Spleen (tissue), 11 donors: ENCODE measurements at regions not wholly inside any gene's neighbourhood (a gene's known extent, or its start where the extent isn't known, plus 50 kb on each side); places are given as distances from the start of the nearest gene placed in this dataset.
A peak's percentile ranks its signal among the peaks of the same experiment; 100 is the strongest.

Experiments
- DNase-seq: peaks from one replicate; pipeline ENCODE4 v3.0.0-alpha.2; 2020
- H3K27ac ChIP-seq, 8 donors: fragments of 200-600 bp; sonication (generic) in 7 of 8; 1 replicate in 4 of 8; 2 replicates in 4 of 8; pipeline versions ENCODE4 v1.5.0 to v1.8.0; 2016 to 2021; ENCODE audit warnings: inconsistent platforms in 4 of 8, mild to moderate bottlenecking in 4 of 8, moderate library complexity in 1 of 8
- H3K27me3 ChIP-seq, 7 donors: fragments of 200-600 bp; sonication (generic) in 6 of 7; replicated peaks in 1 of 7; 1 replicate in 4 of 7; 2 replicates in 3 of 7; pipeline versions ENCODE4 v1.5.0 to v1.8.0; 2016 to 2021; ENCODE audit warnings: inconsistent platforms in 3 of 7, mild to moderate bottlenecking in 1 of 7
- H3K36me3 ChIP-seq, 6 donors: fragments of 200-600 bp; sonication (generic) in 5 of 6; 1 replicate in 4 of 6; 2 replicates in 2 of 6; pipeline versions ENCODE4 v1.5.0 to v1.8.0; 2016 to 2021; ENCODE audit warnings: inconsistent platforms in 2 of 6
- H3K4me1 ChIP-seq, 6 donors: fragments of 200-600 bp; sonication (generic) in 5 of 6; 1 replicate in 3 of 6; 2 replicates in 3 of 6; pipeline versions ENCODE4 v1.5.0 to v1.8.0; 2016 to 2021; ENCODE audit warnings: inconsistent platforms in 3 of 6
- H3K4me3 ChIP-seq, 8 donors: fragments of 200-600 bp; sonication (generic) in 7 of 8; 1 replicate in 4 of 8; 2 replicates in 4 of 8; pipeline versions ENCODE4 v1.5.0 to v1.8.0; 2016 to 2021; ENCODE audit warnings: inconsistent platforms in 4 of 8, mild to moderate bottlenecking in 4 of 8, moderate library complexity in 2 of 8
- H3K9me3 ChIP-seq, 8 donors: fragments of 200-600 bp; sonication (generic) in 7 of 8; 1 replicate in 4 of 8; 2 replicates in 4 of 8; pipeline versions ENCODE4 v1.5.0 to v1.8.0; 2016 to 2021; ENCODE audit warnings: inconsistent platforms in 4 of 8
- CTCF ChIP-seq, 11 experiments: fragments of 200-600 bp in 7 of 11; fragments of 450-650 bp in 4 of 11; sonication (generic) in 4 of 11; IDR thresholded peaks in 8 of 11; conservative IDR thresholded peaks in 3 of 11; 1 replicate in 7 of 11; 2 replicates in 4 of 11; pipeline versions ENCODE4 v1.4.0 to v1.8.0; 2016 to 2021; ENCODE audit warnings: antibody characterized with exemption in 11 of 11, inconsistent platforms in 4 of 11, mild to moderate bottlenecking in 1 of 11
- POLR2A ChIP-seq, 3 donors: fragments of 450-650 bp; IDR thresholded peaks; one replicate each; pipeline ENCODE4 v1.5.1; 2017; ENCODE audit warnings: antibody characterized with exemption in 3 of 3, mild to moderate bottlenecking in 1 of 3
- POLR2AphosphoS5 ChIP-seq, 3 donors: sonication (generic); formaldehyde crosslinking; IDR thresholded peaks; one replicate each; pipeline ENCODE4 v1.5.1; 2017; ENCODE audit warnings: antibody characterized with exemption in 3 of 3
- whole genome bisulfite sequencing, 5 donors: extraction: QIAGEN DNeasy Blood & Tissue Kit in 3 of 5; methylation state at CpG; one replicate each; pipeline versions ENCODE4 v1.1.5 to v1.1.7; 2013 to 2018; 5-methylcytosine and 5-hydroxymethylcytosine counted together
- intact Hi-C: fragments of 100-400 bp; cut with DNase I; formaldehyde crosslinking; loops from one replicate; pipeline ENCODE4 v1.15.0; 2023; ENCODE audit warnings: low total_unique reads
- donor health status: healthy with polysubstance abuse.
- donor health status: DM: no; HTN: no; CAD: no; lungs with moderate emphysema.
- donor health status: DM: no; HTN: no; CAD: no.
- donor health status: Bipolar disorder and iron deficiency.
- donor health status: healthy.
- donor health status: DM: no; HTN: no; CAD: no.
- donor health status: DM: yes; HTN: yes; CAD: no.

GRCh38 chr7:22574754-22575520 lies 74.9 kb upstream of the STEAP1B start:
- peaks cover 8 to 75% (median 45%) of the 10 kb centered on the region in 6 donors for H3K4me1 ChIP-seq
- 58 to 68% (median 64%) methylated on average over 9 of the region's 9 CpGs for WGBS, 5 donors
- no peak for TF ChIP-seq POLR2A (IDR thresholded peaks at IDR 0.05)
- TF ChIP-seq CTCF (IDR thresholded peaks at IDR 0.05 in 8 of 11, conservative IDR thresholded peaks at IDR 0.05 in 3 of 11), result no peak
- no peak for TF ChIP-seq POLR2AphosphoS5 (IDR thresholded peaks at IDR 0.05)
- no peaks in the 10 kb centered on the region for H3K9me3 ChIP-seq
- no peaks in the 10 kb centered on the region for H3K27me3 ChIP-seq
- H3K36me3 ChIP-seq, result no peaks in the 10 kb centered on the region
- no peak overlapping the region for H3K4me3 ChIP-seq
- H3K27ac ChIP-seq, result peak overlapping the region in 5 of 8 donors; percentile 23 to 81 (median 62)
- no peak for DNase-seq
- intact Hi-C loops, result no loop called here

GRCh38 chr7:22572937-22573336 lies 72.9 kb upstream of the STEAP1B start:
- intact Hi-C loops, result no loop called here
- no peak for DNase-seq
- no peak for TF ChIP-seq CTCF (IDR thresholded peaks at IDR 0.05 in 8 of 11, conservative IDR thresholded peaks at IDR 0.05 in 3 of 11)
- TF ChIP-seq POLR2AphosphoS5 (IDR thresholded peaks at IDR 0.05), result no peak
- no peak for TF ChIP-seq POLR2A (IDR thresholded peaks at IDR 0.05)
- 67 to 75% (median 69%) methylated on average over 7 of the region's 7 CpGs for WGBS, 5 donors
- Histone ChIP-seq H3K27me3 (no peaks in the 10 kb centered on the region), H3K4me1 (peaks cover 7 to 69% (median 44%) of the 10 kb centered on the region in 6 donors), H3K9me3 (no peaks in the 10 kb centered on the region), H3K4me3 (no peak overlapping the region), H3K27ac (no peak overlapping the region), H3K36me3 (no peaks in the 10 kb centered on the region)

- no peak for DNase-seq
- no peaks in the 10 kb centered on the region for H3K36me3 ChIP-seq
- WGBS, 5 donors, result 79 to 92% (median 82%) methylated on average over 8 of the region's 8 CpGs
- intact Hi-C loops, result no loop called here
- H3K4me3 ChIP-seq, result no peak overlapping the region
- no peaks in the 10 kb centered on the region for H3K27me3 ChIP-seq
- H3K9me3 ChIP-seq, result no peaks in the 10 kb centered on the region
- no peak for TF ChIP-seq POLR2AphosphoS5 (IDR thresholded peaks at IDR 0.05)
- TF ChIP-seq POLR2A (IDR thresholded peaks at IDR 0.05), result no peak
- TF ChIP-seq CTCF (IDR thresholded peaks at IDR 0.05 in 8 of 11, conservative IDR thresholded peaks at IDR 0.05 in 3 of 11), result no peak
- no peak overlapping the region for H3K27ac ChIP-seq
- peaks cover 3 to 63% (median 37%) of the 10 kb centered on the region in 6 donors for H3K4me1 ChIP-seq
Observed at GRCh38 chr7:22572292-22572691, 72.3 kb upstream of the STEAP1B start.

GRCh38 chr7:22571766-22572165 lies 71.8 kb upstream of the STEAP1B start:
- Histone ChIP-seq H3K27ac (no peak overlapping the region), H3K4me3 (no peak overlapping the region), H3K27me3 (no peaks in the 10 kb centered on the region), H3K4me1 (peaks cover 0 to 60% (median 32%) of the 10 kb centered on the region in 6 donors), H3K36me3 (no peaks in the 10 kb centered on the region), H3K9me3 (no peaks in the 10 kb centered on the region)
- intact Hi-C loops, result no loop called here
- TF ChIP-seq POLR2AphosphoS5 (IDR thresholded peaks at IDR 0.05) (peak in 1 of 3 donors; percentile 10), CTCF (IDR thresholded peaks at IDR 0.05 in 8 of 11, conservative IDR thresholded peaks at IDR 0.05 in 3 of 11) (no peak)
- DNase-seq, result no peak
- WGBS, 5 donors, result 78 to 86% (median 83%) methylated on average over 4 of the region's 4 CpGs
